ENCODE measurements at regions not wholly inside any gene's neighbourhood (a gene's known extent, or its start where the extent isn't known, plus 50 kb on each side); places are given as distances from the start of the nearest gene placed in this dataset.
"Not testable (repeated sequence)": the region's sequence is repeated elsewhere in the genome, so short reads cannot be mapped to it uniquely, and the experiment has no call there.

DNA sequence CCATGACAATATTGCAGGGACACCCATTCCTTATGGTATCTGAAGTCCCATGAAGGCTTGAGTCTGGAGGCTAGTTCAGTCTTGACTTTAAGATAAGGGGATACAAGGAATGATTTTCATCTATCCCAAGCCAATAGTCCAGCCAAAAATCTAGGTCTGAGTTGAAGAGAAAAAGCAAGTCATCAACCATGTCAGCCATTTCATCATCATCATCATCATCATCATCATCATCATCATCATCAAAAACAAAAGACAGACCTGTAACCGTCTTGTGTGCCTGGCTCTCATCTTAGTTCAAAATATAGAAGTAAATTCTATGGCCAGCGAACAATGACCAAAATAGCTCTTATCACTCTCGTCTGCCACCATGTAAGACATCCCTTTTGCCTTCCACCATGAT lies 59.5 kb upstream of the FAM90A26 start:
- not testable (repeated sequence) for DNase-seq

DNA sequence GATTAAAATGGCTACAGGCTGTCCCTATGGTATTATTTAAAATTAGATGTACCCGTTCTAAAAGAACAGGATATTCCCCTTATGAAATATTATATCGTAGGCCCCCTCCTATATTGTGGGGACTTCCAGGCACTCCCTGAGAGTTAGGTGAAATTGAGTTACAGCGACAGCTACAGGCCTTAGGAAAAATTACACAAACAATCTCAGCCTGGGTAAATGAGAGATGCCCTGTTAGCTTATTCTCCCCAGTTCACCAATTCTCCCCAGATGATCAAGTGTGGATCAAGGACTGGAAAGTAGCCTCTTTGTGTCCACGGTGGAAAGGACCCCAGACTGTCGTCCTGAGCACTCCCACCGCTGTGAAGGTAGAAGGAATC lies 67.1 kb upstream of the FAM90A26 start:
- DNase-seq: not testable (repeated sequence)

DNA sequence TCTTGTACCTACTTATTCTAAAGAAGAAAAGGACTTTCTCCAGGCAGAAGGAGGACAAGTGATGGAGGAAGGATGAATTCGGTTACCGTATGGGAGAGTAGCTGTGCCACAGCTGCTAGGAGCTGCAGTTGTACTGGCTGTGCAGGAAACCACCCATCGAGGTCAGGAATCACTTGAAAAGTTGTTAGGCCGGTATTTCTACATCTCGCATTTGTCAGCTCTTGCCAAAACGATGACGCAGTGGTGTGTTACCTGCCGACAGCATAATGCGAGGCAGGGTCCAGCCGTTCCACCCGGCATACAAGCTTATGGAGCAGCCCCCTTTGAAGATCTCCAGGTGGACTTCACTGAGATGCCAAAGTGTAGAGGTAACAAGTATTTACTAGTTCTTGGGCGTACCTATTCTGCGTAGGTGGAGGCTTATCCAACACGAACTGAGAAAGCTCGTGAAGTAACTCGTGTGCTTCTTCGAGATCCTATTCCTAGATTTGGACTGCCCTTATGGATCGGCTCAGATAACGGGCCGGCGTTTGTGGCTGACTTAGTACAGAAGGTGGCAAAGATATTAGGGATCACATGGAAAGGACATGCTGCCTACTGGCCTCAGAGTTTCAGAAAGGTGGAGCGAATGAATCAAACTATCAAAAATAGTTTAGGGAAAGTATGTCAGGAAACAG lies 67.6 kb upstream of the FAM90A26 start:
- DNase-seq: not testable (repeated sequence)

DNA sequence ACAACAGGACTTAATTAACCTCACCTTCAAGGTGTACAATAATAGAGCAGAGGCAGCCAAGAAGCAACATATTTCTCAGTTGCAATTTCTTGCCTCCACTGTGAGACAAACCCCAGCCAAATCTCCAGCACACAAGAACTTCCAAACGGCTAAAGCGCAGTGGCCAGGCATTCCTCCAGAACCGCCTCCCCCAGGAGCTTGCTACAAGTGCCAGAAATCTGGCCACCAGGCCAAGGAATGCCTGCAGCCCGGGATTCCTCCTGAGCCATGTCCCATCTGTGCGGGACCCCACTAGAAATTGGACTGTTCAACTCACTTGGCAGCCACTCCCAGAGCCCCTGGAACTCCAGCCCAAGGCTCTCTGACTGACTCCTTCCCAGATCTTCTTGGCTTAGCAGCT lies 73.9 kb upstream of the FAM90A26 start:
- DNase-seq: not testable (repeated sequence)

DNA sequence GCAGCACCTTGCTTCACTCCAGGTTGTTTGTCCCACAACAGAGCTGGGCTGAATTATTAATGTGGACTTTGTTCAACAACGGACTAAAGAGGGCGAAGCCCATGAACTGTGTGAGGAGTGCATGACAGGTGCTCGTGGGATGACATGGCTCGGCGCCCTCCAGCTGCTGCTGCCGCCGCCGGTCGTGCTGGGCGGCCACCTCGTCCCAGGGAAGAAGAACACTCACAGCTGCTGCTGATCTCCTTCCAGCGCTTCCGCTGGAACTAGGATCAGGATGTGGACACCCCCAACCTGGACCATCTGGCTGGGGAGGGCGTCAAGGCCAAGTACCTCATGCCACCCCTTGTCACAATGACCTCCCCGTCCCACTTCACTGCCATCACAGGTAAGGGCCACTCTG lies 91.4 kb upstream of the FAM90A26 start:
- DNase-seq: not testable (repeated sequence)

DNA sequence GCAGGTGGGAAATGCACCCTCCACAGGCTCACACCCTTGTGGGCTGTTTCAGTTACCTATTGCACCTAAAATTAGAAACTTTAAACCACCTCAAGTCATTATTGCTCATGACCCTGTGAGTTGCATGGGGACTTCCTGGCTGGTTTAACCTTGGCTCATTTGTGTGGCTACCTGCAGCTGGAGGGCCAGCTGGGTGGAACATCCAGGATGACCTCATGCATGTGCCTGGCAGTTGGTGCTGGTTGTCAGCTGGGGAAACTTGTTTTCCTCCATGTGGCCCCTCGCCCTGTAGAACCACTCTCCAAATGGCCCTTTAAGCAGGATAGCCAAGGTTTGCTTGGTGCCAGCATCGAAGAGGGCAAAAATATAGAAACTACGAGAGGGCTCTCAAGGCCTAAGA lies 93.2 kb upstream of the FAM90A26 start:
- not testable (repeated sequence) for DNase-seq

DNA sequence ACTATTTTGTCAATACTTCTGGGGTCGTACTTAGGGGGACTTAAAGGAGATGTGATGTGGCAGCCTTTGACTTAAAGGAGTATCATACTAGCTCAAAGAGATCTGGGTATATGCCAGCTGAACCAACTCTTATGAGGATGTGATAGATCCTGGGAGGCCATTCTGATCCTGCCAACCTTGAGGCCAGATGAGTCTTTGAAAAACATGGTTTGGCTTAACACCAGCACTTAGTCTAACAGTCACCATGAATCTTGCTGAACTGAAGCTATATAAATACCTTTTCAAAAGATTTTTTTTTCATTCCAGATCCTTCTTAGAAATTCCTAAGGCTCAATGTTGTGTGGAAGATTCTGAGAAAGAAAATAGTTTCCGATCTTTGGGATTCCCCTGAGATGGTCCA lies 93.7 kb upstream of the FAM90A26 start:
- not testable (repeated sequence) for DNase-seq

DNA sequence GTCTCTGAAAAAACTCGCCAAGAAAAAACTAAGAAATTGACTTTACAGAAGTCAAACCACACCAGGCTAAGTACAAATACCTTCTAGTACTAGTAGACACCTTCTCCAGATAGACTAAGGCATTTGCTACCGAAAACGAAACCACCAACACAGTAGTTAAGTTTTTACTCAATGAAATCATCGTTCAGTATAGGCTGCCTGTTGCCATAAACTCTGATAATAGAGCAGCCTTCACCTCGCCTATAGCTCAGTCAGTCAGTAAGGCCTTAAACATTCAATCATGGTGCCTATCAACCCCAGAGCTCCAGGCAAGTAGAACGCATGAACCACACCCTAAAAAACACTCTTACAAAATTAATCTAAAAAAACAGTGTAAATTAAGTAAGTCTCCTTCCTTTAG lies 96.8 kb upstream of the FAM90A26 start:
- not testable (repeated sequence) for DNase-seq

DNA sequence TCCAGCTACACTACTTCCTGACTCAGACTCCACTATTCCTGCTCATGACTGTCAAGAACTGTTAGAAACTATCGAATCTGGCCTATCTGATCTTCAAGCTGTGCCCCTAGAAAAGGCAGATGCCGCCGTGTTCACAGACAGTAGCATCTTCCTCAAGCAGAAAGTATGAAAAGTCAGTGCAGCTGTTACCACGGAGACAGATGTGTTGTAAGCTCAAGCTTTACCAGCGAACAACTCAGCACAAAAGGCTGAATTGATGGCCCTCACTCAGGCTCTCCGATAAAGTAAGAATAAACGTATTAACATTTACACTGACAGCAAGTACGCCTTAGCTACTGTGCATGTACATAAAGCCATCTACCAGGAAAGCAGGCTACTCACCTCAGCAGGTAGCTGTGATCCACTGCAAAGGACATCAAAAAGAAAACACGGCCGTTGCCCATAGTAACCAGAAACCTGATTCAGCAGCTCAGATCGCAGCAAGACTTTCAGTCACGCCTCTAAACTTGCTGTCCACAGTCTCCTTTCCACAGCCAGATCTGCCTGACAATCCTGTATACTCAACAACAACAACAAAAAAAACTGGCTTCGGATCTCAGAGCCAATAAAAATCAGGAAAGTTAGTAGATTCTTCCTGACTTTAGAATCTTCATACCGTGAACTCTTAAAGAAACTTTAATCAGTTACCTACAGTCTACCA lies 97.5 kb upstream of the FAM90A26 start:
- not testable (repeated sequence) for DNase-seq

DNA sequence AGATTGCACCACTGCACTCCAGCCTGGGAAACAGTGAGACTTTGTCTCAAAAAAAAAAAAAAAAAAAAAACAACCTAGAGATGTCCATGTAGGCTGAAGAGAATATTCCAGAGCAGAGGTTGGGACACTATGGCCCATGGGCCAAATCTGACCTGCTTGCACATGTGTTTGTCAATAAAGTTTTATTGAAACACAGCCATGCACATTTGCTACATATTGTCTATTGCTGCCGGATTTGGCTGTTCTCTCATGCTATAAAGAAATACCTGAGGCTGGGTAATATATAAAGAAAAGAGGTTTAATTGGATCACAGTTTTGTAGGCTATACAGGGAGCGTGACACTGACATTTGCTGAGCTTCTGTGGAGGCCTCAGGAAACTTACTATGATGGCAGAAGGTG lies 102.3 kb upstream of the FAM90A26 start:
- DNase-seq: not testable (repeated sequence)

DNA sequence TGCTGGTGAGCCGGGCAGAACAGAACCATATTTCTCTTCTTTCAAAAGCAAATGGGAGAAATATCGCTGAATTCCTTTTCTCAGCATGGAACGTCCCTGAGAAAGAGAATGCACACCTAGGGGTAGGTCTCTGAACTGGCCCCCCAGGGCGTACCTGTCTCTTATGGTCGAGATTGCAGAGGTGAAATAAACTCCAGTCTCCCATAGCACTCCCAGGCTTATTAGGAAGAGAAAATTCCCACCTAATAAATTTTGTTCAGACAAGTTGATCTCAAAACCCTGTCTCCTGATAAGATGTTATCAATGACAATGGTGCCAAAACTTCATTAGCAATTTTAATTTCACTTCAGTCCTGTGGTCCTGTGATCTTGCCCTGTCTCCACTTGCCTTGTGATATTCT lies 106.6 kb upstream of the FAM90A26 start:
- not testable (repeated sequence) for DNase-seq

DNA sequence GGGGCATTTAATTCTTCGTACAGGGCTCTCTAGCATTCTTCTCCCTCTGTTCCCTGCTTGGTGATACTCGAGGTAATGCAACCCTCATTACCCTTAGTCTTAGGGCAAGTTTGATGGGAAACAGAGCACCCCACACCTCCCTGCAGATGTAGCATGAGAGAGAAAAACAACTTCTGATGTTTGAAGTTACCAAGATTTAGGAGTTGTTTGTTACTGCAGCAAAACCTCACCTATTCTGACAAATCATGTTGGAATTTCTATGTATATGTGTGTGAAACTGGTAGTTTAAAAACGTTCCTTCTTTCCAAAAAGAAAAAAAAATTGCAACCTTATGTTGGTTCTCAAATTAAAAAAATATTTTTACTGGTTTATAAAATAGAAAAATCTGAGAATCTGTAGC lies 145.3 kb upstream of the FAM90A26 start:
- DNase-seq: not testable (repeated sequence)

DNA sequence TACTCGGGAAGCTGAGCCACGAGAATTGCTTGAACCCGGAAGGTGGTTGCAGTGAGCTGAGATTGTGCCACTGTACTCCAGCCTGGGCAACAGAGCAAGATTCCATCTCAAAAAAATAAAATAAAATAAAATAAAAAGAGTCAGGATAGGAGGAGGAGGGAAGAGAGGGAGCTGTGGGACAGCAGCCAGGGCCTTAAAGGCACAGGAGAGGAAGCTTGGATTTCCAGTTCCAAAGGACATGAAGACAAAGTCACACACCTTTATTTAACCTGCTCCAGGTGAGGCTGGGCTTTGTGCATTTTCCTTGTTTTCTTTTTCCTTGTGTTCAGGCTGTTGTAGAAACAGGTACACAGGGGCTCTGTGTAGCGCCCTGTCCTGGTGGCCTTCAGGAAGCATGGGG lies 138.2 kb upstream of the HMX1 start:
- DNase-seq: not testable (repeated sequence)

DNA sequence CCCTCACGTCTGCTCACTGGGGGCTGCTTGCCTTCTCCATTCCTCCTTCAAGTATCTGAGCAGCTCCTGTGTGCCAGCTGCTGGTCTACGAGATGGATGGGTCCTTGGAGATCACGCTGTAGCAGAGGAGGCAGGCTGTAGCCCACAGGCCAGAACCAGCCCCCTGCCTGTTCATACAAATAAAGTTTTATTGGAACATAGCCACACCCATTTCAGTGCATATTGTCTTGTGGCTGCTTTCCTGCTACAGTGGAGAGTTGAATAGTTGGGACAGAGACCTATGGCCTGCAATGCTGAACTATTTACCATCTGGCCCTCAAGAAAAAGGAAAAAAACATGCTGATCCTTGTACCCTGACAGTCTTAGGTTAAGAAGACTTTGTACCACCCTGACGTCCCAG lies 136.8 kb upstream of the HMX1 start:
- DNase-seq: not testable (repeated sequence)

DNA sequence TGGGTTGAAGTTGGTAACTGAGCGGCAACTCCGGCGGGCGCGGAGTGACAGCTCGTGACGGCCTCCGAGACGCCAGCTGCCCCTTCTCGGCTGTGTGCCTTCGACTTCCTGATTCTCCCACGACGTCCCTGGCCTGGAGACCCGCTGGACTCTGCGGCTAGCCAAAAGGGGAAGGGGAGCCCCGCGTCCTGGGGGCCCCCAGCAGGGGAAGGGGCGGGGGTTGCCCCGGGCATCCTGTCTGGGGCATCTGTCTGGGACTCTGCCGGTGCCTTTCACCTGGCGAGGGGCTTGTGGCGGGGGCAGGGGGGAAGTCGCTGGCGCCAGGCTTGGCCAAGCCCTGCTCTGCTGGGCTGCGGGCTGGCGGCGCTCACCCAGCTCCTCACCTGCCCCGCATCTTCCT lies 129.5 kb upstream of the HMX1 start:
- not testable (repeated sequence) for DNase-seq

DNA sequence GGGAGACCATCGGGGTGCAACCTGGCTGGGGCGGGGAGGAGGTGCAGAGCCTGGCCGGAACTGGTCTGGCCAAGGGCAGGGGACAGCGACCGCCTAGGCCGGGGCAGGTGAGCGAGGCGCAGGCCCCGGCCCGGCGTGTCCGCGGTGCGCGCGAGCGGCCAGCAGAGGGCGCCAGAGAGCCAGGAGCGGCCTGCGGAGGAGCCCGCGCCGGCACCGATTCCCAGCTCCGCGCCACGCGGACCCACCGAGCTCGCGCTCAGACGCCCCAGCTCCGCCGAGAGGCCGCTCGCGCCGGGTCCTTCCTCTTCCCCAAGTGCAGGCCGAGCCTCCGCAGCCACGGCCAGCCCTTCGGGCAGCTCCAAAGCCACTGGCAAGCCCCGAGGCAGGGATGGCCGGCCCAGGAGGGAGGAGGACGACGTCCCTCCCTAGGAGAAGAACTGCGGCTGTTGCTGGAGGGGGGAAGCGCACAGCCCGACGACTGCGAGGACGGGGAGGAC lies 128.9 kb upstream of the HMX1 start:
- peak; percentile 5 for DNase-seq

DNA sequence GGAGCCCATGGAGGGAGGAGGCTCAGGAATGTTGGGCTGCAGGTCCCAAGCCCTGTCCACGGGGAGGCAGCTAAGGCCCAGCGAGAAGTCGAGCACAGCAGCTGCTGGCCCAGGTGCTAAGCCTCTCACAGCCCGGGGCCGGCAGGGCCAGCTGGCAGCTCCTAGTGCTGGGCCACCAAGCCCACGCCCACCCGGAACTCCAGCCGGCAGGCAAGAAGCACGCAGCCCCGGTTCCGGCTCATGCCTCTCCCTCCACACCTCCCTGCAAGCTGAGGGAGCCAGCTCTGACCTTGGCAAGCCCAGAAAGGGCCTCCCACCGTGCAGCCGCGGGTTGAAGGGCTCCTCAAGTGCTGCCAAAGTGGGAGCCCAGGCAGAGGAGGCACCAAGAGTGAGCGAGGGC lies 121.3 kb upstream of the HMX1 start:
- DNase-seq: not testable (repeated sequence)

DNA sequence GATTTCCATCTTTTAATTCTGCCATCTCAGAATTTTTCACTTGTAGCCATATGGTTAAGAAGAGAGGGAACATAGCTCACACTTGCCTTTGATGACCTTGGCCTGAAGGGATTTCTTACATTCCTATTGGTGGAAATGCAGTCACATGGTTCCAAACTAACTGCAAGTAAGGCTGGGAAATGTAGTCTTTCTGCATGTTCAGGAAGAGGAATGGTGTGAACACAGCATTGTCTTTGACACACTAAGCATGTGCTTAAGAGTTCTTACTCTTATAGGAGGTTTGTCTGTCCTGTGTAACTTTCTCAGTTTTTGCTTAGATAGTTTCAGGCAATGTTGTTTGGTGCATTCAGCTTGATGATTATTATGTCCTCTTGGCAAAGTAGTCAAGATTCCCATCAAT lies 119.8 kb upstream of the HMX1 start:
- DNase-seq: not testable (repeated sequence)

DNA sequence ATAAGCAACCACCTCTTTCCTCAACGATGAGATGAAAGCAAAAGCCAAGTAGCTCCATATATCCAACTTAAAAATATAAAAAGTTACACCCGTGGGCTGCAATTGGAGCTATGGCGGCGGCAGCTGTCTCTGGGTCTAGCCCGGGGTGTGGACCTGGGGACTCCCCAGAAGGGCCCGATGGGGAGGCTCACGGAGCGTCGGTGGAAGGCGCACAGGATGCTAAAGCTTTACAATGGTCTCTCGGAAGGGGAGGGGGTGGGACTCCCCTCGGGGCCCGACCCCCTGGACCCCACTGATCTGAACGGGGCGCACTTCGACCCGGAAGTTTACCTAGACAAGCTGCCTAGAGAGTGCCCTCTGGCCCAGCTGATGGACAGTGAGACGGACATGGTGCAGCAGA lies 118.7 kb upstream of the HMX1 start:
- not testable (repeated sequence) for DNase-seq

DNA sequence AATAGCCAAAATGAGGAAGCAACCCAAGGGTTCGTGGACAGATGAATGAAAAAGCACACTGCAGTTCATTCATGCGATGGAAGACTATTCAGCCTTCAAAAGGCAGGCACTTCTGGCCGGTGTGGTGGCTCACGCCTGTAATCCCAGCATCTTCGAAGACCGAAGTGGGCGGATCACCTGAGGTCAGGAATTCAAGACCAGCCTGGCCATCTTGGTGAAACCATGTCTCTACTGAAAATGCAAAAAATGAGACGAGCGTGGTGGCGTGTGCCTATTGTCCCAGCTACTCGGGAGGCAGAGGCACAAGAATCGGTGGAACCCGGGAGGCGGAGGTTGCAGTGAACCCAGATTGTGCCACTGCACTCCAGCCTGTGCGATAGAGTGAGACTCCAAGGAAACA lies 114.1 kb upstream of the HMX1 start:
- DNase-seq: not testable (repeated sequence)

DNA sequence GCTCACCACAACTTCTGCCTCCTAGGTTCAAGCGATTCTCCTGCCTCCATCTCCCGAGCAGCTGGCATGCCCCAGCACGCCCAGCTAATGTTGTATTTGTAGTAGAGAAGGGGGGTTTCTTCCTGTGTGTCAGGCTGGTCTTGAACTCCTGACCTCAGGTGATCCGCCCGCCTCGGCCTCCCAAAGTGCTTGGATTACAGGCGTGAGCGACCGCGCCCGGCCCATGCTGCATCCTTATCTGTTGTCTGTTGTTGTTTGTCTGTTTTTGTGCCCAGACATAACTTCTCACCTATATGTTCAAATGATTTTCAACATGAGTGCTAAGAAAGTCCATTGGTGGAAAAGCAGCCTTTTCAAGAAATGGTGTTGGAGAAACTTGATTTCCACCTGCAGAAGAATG lies 113.0 kb upstream of the HMX1 start:
- DNase-seq: not testable (repeated sequence)

DNA sequence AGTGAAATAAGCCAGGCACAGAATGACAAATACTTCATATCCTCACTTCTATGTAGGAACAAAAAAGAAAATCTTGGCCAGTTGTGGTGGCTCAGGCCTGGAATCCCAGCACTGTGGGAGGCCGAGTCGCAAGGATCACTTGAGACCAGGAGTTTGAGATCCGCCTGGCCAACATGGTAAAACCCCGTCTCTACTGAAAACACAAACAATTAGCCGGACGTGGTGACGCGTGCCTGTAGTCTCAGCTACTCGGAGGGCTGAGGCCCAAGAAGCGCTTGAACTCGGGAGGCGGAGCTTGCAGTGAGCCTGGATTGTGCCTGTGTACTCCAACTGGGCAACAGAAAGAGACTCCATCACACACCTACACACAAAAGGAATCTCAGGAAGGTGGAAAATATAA lies 112.3 kb upstream of the HMX1 start:
- not testable (repeated sequence) for DNase-seq

DNA sequence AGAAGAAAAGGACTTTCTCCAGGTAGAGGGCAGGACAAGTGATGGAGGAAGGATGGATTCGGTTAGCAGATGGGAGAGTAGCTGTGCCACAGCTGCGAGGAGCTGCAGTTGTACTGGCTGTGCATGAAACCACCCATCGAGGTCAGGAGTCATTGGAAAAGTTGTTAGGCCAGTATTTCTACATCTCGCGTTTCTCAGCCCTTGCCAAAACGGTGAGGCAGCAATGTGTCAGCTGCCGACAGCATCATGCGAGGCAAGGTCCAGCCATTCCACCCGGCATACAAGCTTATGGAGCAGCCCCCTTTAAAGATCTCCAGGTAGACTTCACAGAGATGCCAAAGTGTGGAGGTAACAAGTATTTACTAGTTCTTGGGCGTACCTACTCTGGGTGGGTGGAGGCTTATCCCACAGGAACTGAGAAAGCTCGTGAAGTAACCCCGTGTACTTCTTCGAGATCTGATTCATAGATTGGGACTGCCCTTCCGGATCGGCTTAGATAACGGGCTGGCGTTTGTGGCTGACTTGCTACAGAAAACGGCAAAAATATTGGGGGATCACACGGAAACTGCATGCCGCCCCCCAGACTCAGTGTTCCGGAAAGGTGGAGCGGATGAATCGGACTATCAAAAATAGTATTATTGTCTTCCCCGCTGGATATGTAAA lies 105.0 kb upstream of the HMX1 start:
- not testable (repeated sequence) for DNase-seq

DNA sequence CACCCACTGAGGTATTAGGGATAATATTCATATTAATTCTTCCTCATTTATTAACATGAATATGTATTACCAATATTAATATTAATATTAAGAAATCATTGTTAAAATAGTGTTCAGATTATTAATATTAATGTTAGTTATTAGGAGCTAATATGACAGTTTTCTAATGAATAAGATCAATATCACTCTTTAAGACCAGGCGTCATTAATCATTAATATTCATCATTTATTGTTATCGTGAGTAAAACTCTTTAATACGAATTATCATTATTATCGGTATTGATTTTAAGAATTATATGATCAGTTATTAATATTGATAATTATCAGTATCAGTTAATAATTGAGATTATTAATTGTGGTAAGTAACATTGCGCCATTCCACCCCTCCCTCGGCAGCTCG lies 101.0 kb upstream of the HMX1 start:
- DNase-seq: not testable (repeated sequence)

All from effector CD8-positive, alpha-beta T cell (primary cell).